ENCODE measurements at regions not wholly inside any gene's neighbourhood (a gene's known extent, or its start where the extent isn't known, plus 50 kb on each side); places are given as distances from the start of the nearest gene placed in this dataset.

DNA sequence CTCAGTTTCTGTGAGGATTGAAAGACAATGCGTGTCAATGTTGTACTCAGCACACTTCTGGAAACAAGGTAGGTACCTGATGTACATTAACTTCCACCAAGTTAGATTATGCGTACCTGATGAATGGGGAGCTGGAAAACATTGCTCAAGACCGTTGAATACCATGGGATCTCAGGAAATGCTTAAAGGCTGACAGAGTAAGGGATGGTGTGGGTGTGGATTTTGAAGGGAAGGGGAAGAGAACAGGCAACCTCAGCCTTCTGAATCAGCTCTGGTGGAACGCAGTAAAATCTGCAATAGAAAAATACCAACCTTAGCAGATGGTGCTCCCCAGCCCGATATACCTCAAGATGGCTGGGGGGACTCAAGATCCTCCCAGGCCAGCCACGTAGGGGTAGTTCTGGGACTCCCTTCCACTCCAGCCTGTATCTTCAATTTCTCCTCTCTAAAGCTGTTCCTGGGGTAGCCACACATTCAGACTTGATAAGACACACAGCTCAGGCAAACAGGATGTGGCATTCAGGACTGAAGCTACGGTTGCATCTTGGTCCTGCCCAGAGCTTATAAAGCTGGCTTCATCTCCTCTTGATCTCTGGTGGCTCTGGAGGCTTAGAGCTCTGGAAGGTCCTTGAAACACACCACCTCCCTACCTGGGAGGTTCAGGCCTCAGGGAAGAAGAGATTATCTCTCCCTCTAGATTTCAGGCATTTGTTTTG, 111.8 kb downstream of the CTNND1 start:
- TF ChIP-seq, protein P1, sequence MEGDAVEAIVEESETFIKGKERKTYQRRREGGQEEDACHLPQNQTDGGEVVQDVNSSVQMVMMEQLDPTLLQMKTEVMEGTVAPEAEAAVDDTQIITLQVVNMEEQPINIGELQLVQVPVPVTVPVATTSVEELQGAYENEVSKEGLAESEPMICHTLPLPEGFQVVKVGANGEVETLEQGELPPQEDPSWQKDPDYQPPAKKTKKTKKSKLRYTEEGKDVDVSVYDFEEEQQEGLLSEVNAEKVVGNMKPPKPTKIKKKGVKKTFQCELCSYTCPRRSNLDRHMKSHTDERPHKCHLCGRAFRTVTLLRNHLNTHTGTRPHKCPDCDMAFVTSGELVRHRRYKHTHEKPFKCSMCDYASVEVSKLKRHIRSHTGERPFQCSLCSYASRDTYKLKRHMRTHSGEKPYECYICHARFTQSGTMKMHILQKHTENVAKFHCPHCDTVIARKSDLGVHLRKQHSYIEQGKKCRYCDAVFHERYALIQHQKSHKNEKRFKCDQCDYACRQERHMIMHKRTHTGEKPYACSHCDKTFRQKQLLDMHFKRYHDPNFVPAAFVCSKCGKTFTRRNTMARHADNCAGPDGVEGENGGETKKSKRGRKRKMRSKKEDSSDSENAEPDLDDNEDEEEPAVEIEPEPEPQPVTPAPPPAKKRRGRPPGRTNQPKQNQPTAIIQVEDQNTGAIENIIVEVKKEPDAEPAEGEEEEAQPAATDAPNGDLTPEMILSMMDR (IDR thresholded peaks at IDR 0.05): no peak
- no peak for TF ChIP-seq POLR2AphosphoS5 (IDR thresholded peaks at IDR 0.05)

Measured in prostate gland (tissue), 2 donors.